ENCODE measurements at regions not wholly inside any gene's neighbourhood (a gene's known extent, or its start where the extent isn't known, plus 50 kb on each side); places are given as distances from the start of the nearest gene placed in this dataset.

DNA sequence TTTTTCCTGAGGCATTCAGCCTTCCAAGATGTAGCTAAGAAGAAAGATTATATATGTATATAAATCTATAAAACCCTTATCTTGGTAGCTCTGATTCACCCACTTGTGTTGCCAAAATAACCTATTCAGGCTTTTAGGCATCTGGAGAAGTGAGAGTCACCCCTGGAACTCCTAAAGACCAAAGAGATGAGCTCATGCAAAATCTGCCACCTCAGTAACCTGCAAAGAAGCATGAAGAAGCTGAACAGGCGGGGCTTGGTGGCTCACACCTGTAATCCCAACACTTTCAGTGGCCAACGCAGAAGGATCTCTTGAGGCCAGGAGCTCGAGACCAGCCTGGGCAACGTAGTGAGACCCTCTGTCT lies 393.7 kb downstream of the FOXO1 start:
- DNase-seq (ENCODE audit: low read depth in 4 of 4, low spot score in 1 of 4): no peak

DNA sequence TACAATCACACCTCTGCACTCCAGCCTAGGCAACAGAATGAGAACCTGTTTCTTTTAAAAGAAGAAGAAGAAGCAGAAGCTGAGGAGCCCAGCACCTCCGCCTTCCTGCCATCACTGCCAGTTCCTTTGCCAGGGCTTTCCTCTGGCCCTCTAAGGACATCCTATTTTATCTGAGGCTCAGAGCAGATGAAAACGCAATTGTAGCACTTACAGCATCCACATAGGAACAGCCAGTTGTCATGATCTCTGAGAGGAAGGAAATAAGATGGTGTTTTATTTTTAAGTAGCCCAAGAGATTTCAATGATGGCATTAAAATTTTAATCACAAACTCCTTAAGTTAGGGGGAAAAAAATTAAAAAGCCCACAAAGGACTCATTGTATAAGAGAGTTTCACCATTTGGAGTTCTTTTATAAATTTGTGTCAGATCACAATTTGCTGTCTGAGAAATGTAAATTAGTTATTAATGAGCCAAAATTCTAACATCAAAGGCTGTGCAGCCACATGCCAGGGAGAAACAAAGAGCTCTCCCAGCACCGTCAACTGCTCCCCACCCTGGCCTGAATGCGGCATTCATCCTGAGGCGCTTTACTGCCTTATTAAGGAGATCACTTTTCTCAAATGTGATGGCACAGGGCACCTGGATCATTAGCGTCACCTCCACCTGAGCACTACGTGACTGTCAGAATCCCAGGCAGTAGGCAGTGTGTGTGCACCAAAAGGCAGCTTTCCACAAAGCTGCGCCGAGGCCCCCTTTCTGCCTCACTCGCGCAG lies 393.0 kb downstream of the FOXO1 start:
- no peak for DNase-seq (ENCODE audit: low read depth in 4 of 4, low spot score in 1 of 4)

DNA sequence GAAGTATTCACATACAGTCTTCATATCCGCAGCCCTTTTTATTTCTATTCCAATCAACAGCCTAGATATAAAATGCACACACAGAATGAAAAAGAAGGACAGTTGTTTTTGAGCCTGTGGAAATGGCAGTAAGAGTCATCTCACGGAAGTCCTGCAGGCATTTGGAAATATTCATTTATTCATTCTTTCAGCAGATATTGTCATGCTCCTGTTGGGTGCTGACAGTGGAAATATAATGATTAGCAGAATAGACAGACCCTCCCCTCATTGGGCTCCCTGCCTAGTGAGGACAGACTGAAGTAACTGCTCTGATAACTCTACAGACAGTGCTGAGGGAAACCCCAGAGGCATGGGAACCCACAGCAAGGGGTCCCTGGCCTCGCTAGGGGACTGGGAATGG lies 392.3 kb downstream of the FOXO1 start:
- DNase-seq (ENCODE audit: low read depth in 4 of 4, low spot score in 1 of 4): no peak

DNA sequence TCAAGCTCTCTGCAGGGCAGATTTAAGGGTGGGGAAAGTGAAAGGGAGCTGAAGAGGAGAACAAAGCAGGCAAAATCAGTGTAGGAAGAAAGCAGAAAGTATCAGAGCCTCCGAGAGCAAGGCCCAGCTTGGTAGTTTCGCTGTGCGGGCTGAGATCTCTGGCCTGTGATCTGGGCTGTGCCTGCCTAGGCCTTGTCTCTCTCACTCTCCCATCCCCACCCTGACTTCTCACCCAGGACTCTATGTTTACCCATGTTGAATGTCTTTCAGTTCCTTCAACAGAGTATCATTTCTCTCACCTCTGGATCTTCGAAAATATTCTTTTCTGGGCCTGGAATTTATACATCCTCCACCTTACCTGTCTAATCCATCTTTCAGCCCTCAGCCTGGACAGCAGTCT lies 391.3 kb downstream of the FOXO1 start:
- no peak for DNase-seq (ENCODE audit: low read depth in 4 of 4, low spot score in 1 of 4)

DNA sequence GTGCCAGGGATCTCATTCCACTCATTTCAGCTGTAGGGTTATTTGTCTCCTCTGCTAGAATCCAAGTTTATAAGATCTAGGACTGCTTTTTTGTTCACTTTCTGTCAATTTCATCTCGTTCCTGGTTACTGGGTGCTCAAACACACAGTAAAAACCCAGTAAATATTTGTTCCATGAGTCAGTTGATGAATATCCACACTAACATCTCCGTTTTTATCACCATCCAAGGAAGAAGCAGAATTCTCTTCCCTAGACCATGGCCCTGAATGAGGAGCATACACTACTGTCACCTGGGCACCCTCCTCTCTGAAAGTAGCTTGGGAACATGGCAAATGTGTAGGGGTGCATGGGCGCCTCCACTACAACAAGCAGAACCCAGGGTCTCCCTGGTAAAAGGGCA lies 390.8 kb downstream of the FOXO1 start:
- DNase-seq (ENCODE audit: low read depth in 4 of 4, low spot score in 1 of 4): no peak

DNA sequence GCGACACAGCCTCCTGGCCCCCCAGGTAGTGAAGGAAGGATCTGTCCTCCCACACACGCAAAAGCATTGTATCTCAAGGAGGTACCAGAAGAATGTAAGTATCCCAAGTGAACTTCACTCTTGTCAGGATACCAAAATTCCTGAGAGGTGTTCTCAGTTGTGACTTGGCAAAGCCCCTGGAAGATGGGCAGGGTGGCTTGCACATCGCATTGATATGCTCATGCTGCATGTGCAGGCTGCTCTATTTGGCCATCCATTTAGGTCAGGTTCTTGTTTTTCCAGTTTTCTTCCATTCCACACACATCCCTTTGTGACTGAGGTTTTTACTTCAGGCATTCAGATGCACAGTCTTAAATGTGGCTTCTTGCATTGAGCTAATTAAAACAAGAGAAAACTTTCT lies 382.8 kb downstream of the FOXO1 start:
- no peak for DNase-seq (ENCODE audit: low read depth in 4 of 4, low spot score in 1 of 4)

DNA sequence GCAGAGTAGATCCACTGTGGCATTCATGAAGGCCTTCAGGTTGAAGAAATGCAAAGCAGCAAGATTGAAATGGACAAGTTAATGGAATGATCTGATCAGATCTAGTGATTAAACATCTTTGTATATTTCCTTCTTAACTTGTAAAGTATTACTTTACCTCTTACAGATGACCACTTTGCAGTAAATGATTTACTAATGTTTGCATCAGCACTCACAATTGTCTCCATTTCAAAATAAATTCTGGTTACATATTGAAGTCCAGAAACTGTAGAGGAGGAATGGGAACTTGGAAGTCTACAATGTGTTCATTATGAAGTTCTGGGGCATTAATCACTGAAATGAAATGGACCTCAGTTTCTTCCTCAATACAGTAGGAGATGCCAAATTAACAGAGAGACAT lies 380.8 kb downstream of the FOXO1 start:
- no peak for DNase-seq (ENCODE audit: low read depth in 4 of 4, low spot score in 1 of 4)

DNA sequence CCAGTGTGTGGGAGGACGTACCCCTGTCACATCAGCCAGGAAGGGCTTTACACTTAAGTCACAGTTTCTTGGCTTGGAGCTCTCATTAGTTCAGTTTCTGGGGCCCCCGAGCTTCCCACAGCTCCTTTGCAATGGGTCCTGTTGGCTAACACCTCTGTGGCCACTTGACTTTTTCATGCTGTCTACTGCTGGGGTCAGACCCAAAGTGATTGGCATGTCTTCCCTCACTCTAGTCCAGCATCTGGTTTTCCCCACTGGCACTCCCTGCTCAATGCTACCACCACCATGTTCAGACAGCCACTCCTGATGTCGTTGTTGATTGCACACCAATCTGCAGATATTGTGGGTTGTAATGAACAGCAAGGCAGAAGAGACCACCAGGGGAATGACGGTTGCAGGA lies 379.0 kb downstream of the FOXO1 start:
- no peak for DNase-seq (ENCODE audit: low read depth in 4 of 4, low spot score in 1 of 4)

DNA sequence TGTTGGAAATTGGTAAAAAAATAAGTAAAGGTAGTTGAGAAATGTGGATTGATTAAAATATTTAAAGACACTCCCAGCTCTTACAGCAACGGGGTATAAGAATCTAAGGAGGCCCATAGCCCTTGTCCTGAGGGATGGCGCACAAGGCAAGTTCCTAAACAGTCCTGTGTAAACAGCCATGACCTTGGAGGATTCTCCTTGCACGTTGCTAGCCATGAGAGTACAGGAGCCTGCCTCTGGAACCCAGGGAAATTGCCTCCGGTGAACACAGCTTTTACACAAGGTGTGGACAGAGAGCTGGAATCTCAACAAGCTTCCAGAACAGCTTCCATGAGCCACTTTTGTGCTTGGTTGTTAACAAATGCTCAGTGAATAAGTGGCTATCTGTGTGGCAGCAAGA lies 378.2 kb downstream of the FOXO1 start:
- DNase-seq (ENCODE audit: low read depth in 4 of 4, low spot score in 1 of 4): no peak

DNA sequence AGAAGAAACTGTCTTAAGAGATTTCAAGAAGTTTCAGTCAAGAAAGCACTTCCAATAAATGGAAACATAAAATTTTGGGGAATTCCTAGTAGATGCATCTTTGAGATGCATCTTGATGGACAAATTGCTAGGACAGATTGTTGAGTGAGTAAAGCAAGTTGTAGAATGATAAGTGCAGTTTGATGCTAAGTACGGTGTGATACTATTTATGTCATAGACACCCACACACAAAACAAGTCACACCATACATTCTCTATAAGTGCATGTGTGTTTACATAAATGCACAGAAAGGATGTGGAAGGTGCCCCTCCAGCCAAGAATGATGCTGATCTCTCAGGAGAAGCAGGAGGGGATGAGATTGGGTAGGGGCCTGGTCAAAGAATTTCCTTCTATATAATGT lies 375.7 kb downstream of the FOXO1 start:
- DNase-seq (ENCODE audit: low read depth in 4 of 4, low spot score in 1 of 4): no peak

DNA sequence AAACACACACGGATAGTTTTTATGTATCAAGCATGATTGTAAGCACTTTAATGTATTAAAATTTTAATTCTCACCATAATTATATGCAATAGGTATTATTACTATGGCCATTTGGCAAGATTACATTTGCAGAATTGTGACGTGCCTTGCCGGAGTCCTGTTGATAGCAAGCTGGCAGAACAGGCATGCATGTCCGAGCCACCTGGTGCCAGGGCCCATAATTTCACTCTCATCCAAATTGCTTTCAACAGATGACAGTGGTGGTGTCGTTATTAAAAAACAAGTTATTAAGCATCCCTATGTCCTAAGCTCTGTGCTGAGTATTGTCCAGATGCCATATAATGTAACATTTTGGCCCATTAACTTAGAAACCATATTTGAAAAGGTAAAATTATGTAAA lies 374.3 kb downstream of the FOXO1 start:
- DNase-seq (ENCODE audit: low read depth in 4 of 4, low spot score in 1 of 4): no peak

DNA sequence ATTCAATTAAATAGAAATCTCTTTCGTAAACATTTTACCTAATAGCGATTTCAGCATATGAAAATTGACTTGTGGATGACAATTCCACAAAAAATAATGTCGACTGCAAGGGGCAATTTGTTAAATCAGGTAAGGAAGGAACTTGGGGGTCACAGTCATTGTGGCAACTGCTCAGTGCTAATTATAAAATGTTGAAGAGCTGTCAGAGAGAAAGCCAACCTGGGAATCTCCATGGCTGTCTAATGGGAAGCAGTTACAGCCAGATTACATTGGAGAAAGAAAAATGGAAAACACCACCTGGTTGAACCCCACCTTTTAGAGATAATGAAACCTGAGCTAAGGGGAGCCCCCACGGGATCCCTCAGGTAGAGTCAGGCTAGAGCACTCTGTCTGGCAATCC lies 373.9 kb downstream of the FOXO1 start:
- DNase-seq (ENCODE audit: low read depth in 4 of 4, low spot score in 1 of 4): no peak

DNA sequence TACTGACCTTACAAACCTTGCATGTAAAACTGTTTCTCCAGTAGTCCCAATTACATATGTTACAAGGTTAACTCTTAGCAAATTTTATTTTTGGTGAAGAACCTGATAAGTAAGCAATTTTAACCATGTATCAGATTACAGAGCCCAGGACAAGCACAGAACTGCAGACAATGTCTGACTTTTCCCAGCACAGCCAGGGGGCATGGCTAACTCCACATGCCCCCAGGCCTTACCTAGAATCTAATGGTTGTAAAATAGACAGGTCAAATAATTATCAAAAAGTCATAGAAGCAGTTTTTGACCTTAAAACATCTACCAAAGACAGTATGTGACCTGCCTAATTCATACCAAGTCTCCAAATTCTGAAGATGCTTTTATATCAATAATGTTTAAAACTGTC lies 364.1 kb downstream of the FOXO1 start:
- no peak for DNase-seq (ENCODE audit: low read depth in 4 of 4, low spot score in 1 of 4)

DNA sequence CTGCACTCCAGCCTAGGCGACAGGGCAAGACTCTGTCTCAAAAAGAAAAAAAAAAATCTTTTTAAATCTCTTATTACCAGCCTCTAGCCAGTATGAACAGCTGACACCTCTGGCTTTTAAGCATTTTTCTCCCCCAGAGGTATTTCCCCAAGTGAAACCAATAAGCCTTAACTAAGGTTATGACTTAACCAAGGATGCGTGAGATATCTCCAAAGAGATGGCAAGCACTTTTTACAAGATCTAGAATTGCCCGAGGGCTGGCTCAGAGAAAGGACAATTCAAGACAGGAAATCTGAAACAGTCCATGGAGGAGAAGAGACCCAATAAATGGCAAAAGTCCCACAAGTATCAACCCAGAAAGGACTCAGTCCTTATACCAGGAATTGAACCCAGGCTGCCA lies 362.1 kb downstream of the FOXO1 start:
- no peak for DNase-seq (ENCODE audit: low read depth in 4 of 4, low spot score in 1 of 4)

DNA sequence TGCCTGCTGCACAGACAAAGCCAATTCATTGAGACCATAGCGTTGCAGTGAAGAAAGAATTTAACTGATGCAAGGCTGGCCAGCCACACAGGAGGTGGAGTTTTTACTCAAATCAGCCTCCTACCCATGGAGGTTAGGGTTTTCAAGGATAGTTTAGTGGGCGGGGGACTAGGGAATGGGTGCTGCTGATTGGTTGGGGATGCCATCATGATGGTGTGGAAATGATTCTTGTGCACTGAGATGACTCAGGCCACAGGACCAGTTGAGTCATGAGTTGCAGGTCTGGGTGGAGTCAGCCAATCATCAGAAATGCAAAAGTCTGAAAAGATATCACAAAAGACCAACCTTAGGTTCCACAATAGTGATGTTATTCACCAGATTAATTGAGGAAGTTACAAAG lies 359.6 kb downstream of the FOXO1 start:
- DNase-seq (ENCODE audit: low read depth in 4 of 4, low spot score in 1 of 4): peak in 2 of 4 experiments; percentile 30 to 48

DNA sequence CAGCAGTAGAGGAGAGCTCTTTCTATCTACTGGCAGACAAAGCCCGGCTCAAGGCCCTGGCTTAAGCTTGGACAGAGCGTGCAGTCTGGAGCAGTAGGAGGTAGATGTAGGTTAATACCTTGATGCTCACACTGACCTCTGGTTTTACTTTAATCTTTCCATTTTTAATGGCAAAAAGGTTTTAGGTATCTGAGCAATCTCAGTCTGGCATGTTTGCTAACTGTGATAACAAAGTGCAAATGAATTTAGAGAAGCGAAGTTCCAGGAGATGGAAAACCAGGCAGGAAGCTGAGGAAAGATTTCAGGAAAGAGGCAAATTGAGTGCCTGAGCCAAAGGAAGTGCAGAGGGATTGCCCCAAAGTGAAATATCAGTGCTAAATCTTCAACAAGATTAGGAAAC lies 356.6 kb downstream of the FOXO1 start:
- no peak for DNase-seq (ENCODE audit: low read depth in 4 of 4, low spot score in 1 of 4)

DNA sequence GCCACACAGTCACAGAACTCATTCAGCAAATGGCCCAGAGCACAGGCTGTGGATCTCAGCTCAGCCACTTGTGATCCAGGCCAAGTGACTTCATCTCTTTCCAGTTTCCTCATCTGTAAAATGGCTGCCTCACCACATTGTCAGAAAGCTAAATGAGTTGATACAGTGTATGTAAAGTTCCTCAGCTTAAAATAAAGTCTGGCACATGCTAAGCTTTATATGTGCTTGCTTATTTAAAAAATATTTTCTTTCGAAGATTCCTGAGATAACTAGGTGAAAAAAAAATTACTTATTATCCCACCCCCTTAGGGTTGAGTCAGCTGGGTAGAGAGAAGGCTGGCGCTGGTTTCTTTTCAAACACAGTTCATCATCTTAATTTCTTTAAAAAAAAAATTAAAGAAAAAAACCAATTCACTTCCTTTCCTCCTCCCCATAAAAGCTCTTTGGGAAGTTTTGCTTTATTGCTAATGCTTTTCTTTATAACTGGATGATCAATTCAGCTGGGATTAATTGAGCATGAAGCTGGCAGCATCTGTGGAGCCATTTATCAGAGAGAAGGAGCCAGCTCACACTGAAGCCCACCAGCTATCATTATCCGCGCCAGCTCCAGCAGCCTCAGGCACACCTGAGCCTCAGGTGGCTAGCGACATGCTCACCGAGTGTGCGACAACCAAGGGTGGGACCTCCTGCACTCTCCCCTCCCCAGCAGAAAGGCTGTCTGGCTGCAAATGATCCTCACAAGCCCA lies 354.9 kb downstream of the FOXO1 start:
- no peak for DNase-seq (ENCODE audit: low read depth in 4 of 4, low spot score in 1 of 4)

DNA sequence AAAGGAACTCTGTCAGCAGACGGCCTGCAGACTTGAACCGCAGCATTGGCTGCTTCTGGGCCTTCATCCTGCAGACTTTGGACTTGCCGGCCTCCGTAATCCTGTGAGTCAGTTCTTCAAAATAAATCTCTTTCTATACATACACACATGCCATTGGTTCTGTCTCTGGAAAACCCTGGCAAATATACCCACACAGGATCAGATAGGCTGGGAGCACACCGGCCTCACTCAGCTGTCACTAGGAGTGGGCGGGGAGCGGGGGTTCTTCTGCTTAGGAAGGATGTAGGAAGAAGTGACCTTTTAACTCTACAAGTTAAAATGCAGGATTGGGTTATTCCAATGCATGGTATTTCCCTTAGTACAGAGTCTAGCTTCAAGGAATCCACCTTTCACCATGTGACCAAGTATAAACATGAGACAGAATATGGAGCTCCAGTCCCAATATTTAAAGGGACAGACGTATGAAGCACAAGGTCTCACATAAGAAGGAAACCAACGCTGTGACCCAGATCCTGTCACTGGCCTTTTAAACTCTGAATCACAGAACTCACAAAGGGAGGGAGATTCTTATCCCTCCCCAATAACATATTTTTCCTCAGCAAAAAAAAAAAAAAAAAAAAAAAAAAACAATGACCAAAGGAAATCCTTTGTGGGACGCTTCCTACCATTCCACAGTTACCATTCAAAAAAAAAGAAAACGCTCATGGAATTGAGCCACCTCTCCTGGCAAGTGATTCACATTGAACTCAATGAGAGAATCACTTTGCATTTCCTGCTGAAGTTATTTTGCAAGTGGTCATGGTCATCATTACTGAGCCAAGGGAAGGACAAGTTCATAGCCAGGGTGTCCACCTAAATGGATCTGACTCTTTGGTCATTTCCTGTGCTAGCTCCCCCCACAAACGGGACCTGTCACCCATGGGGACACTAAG lies 352.9 kb downstream of the FOXO1 start:
- DNase-seq (ENCODE audit: low read depth in 4 of 4, low spot score in 1 of 4): no peak

DNA sequence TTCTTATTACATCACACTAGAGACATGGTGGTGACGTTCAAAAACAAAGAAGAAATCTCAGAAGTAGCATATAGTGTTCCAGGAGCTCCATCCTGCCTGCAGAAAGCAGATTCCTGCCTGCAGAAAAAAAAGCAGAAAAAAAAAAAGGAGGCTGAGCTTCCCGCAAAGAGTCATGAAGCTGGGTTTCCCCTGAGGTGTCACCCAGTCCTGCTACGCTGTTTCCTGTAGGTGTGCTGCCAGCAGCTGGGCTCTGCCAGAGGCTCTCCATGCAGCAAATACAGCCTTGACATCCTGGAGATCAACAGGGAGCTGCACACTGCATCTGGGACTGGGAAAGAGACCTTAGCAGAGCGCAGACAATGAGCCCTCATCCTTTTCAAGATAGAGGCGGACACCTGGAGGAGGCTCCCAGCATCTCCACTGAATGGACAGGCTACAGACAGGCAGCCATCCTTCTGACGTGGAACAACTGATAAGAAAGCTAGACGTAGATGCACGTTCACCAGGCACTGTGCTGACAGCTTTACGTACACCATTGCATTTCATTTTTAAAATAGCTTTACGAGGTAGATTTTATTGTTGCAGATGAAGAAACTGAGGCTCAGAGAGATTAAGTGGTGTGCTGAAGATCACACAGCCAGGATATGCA lies 350.9 kb downstream of the FOXO1 start:
- peak in 3 of 4 experiments; percentile 19 to 51 (median 23) for DNase-seq (ENCODE audit: low read depth in 4 of 4, low spot score in 1 of 4)

DNA sequence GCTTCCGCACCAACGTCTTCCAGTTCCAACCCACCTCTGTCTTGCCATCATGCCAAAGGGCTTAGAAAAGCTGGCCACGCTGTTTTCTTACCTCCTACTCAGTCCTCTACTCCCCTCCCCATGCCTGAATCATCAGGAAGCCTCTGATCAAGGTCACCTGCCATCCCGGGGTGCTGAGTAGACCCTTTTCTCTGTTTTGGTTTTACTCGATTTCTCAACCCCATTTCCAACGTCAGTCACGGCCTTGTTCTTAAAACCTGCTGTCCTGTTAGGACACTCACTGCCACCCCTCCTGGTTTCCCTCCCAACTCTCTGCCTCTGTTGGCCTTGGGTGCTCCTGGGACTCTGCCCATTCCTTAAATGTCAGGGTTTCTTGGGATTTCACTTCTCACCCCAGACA lies 350.1 kb downstream of the FOXO1 start:
- DNase-seq (ENCODE audit: low read depth in 4 of 4, low spot score in 1 of 4): no peak

DNA sequence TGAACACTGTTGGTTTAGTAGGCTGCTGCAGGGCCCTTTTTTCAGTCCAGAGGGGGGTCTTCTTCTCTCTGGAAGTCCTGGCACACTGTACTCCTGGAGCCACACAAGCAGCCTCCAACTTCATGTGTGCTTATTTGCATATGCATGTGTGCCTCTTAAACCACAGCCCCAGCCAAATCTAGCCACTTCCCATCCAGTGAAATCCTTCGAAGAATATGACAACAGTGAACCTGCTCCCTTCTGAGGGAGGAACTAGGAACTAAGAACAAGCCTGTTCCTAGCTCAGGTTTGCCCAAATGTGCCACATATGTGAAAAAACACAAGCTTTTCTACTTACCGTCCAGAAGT lies 348.5 kb downstream of the FOXO1 start:
- DNase-seq (ENCODE audit: low read depth in 4 of 4, low spot score in 1 of 4): no peak

Data from stimulated activated CD4-positive, alpha-beta T cell treated with anti-CD3 and anti-CD28 coated beads, Interleukin-1b, Interleukin-23, amount 100 ng/mL, for 24 hours (primary cell).